Ascending aorta (tissue), 2 donors: ENCODE measurements at regions not wholly inside any gene's neighbourhood (a gene's known extent, or its start where the extent isn't known, plus 50 kb on each side); places are given as distances from the start of the nearest gene placed in this dataset.
A peak's percentile ranks its signal among the peaks of the same experiment; 100 is the strongest.

Source experiments
- DNase-seq, 2 donors: peaks; one replicate each; pipeline ENCODE4 v3.0.0-alpha.2; 2019; ENCODE audit warnings: low spot score in 2 of 2
- H3K27ac ChIP-seq, 2 donors: fragments of 200-600 bp; sonication (generic); one replicate each; pipeline ENCODE4 v1.5.1; 2016 to 2017; ENCODE audit warnings: mild to moderate bottlenecking in 1 of 2
- H3K27me3 ChIP-seq: fragments of 200-600 bp; sonication (generic); one replicate; pipeline ENCODE4 v1.5.1; 2017
- H3K36me3 ChIP-seq, 2 donors: fragments of 200-600 bp; sonication (generic); one replicate each; pipeline ENCODE4 v1.5.1; 2016
- H3K4me1 ChIP-seq, 2 donors: fragments of 200-600 bp; sonication (generic); one replicate each; pipeline ENCODE4 v1.5.1; 2016 to 2017; ENCODE audit warnings: mild to moderate bottlenecking in 1 of 2
- H3K4me3 ChIP-seq, 2 donors: fragments of 200-600 bp; sonication (generic); one replicate each; pipeline ENCODE4 v1.5.1; 2016 to 2017; ENCODE audit warnings: mild to moderate bottlenecking in 1 of 2
- H3K9me3 ChIP-seq, 2 donors: fragments of 200-600 bp; sonication (generic); one replicate each; pipeline ENCODE4 v1.5.1; 2016
- intact Hi-C: fragments of 100-400 bp; cut with DNase I; formaldehyde crosslinking; loops from one replicate; pipeline ENCODE4 v1.15.1; 2023
- TF ChIP-seq, protein P1 (sequence below), 3 experiments: fragments of 200-600 bp in 2 of 3; fragments of 450-650 bp in 1 of 3; sonication (generic) in 2 of 3; IDR thresholded peaks; one replicate each; pipeline ENCODE4 v1.5.1; 2016 to 2019; ENCODE audit warnings: antibody characterized with exemption in 3 of 3, mild to moderate bottlenecking in 1 of 3, moderate library complexity in 1 of 3

DNA sequence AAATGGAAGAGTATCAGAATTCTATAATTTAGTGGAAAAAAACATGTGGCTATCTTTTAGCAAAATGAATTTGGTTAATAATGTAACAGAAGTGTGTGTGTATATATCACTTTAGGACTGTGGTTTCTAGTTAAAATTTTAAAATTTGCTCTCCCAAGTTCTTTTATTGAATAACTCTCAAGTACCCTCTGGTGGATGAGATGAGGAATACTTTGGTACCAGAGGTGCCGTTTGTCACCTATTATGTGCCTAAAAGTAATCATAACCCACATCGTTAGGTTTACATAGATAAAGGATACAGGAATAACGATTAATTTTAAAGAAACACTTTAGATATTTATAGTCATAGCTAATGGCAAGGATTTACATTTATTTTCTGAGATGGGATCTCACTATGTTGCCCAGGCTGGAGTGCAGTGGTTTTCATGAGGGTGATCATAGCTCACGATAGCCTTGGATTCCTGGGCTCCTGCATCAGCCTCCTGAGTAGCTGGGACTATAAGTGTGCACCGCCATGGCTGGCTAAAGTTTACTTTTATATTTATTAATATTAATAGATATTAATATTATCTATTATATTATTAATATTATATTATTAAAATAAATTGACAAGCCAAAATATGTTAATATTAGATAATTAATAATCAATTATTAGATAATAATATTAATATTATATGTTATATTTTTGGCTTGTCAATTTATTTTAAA, 66.7 kb upstream of the CAPRIN1 start:
- no peak overlapping the region for H3K27ac ChIP-seq
- H3K9me3 ChIP-seq, result no peaks in the 10 kb centered on the region
- no peaks in the 10 kb centered on the region for H3K4me1 ChIP-seq
- no peak overlapping the region for H3K4me3 ChIP-seq
- TF ChIP-seq, protein P1, sequence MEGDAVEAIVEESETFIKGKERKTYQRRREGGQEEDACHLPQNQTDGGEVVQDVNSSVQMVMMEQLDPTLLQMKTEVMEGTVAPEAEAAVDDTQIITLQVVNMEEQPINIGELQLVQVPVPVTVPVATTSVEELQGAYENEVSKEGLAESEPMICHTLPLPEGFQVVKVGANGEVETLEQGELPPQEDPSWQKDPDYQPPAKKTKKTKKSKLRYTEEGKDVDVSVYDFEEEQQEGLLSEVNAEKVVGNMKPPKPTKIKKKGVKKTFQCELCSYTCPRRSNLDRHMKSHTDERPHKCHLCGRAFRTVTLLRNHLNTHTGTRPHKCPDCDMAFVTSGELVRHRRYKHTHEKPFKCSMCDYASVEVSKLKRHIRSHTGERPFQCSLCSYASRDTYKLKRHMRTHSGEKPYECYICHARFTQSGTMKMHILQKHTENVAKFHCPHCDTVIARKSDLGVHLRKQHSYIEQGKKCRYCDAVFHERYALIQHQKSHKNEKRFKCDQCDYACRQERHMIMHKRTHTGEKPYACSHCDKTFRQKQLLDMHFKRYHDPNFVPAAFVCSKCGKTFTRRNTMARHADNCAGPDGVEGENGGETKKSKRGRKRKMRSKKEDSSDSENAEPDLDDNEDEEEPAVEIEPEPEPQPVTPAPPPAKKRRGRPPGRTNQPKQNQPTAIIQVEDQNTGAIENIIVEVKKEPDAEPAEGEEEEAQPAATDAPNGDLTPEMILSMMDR (IDR thresholded peaks at IDR 0.05), result peak in 1 of 3 experiments; percentile 28
- no peaks in the 10 kb centered on the region for H3K27me3 ChIP-seq
- intact Hi-C loops, result loop anchor here (5.0 kb wide), 1 partner anchor 178 kb away; no protein-coding TSS in a partner anchor
- no peak for DNase-seq
- no peaks in the 10 kb centered on the region for H3K36me3 ChIP-seq

DNA sequence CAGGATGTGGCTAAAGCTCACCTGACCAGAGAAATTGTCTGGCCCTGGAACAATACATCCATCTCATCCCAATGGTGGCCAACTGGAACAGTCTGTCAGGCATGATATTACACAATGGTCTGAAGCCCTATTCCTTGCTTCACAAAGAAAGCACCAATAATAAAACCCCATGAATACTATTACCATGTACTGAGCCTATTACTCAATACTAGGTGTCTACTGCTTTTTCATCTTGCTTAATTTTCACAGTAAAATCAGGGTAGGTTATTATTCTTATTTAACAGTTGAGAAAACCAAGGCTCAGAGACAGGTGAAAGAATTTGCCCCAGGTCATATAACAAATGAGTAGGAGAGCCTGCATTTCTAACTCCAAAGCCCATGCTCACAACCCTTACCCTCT, 68.9 kb upstream of the CAPRIN1 start:
- no peaks in the 10 kb centered on the region for H3K36me3 ChIP-seq
- H3K4me1 ChIP-seq, result no peaks in the 10 kb centered on the region
- H3K27me3 ChIP-seq, result no peaks in the 10 kb centered on the region
- no peak for DNase-seq
- TF ChIP-seq, protein P1 (IDR thresholded peaks at IDR 0.05), result no peak
- H3K9me3 ChIP-seq, result no peaks in the 10 kb centered on the region
- no peak overlapping the region for H3K27ac ChIP-seq
- H3K4me3 ChIP-seq, result no peak overlapping the region
- intact Hi-C loops, result no loop called here

DNA sequence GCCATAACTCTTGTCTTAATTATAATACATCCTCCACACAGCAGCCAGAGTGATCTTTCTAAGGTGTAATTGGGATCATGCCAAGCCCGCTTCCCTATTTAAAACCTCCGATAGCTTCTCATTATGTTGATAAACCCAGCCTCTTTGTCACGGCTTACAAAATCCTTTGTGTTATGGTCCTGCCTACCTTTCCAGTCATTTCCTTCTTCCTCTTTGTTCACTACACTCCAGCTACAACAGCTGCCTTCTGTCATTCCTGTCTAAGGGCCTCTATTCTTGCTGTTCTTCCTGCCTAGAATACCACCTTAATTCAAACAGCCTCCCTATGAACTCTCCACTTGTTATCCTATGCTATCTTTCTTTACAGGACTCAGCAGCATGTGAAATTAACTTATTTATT, 70.6 kb upstream of the CAPRIN1 start:
- H3K27ac ChIP-seq, result no peak overlapping the region
- TF ChIP-seq, protein P1 (IDR thresholded peaks at IDR 0.05), result no peak
- intact Hi-C loops, result no loop called here
- no peak overlapping the region for H3K4me3 ChIP-seq
- no peaks in the 10 kb centered on the region for H3K4me1 ChIP-seq
- no peaks in the 10 kb centered on the region for H3K27me3 ChIP-seq
- no peak for DNase-seq
- no peaks in the 10 kb centered on the region for H3K9me3 ChIP-seq
- H3K36me3 ChIP-seq, result no peaks in the 10 kb centered on the region

DNA sequence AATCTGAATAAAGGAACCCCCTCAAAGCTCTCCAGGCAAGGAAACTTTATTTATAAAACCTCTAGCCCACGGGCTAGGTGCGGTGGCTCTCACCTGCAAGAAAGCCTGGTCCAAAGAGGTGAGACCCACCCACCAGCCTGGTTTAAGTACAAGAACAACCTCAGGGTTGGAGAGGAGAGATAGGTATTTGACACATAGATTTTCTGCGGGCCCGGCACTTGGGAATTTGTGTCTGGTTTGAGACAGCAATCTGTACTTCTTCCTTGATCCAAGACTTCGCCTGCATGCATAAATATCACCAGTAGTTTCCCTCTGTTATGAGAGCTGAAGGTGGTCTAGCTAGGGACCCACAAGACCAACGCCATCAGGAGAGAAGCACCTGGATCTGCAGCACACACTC, 73.2 kb upstream of the CAPRIN1 start:
- no peaks in the 10 kb centered on the region for H3K36me3 ChIP-seq
- H3K4me3 ChIP-seq, result no peak overlapping the region
- no peak for DNase-seq
- H3K27me3 ChIP-seq, result no peaks in the 10 kb centered on the region
- no peaks in the 10 kb centered on the region for H3K4me1 ChIP-seq
- TF ChIP-seq, protein P1 (IDR thresholded peaks at IDR 0.05), result no peak
- H3K27ac ChIP-seq, result no peak overlapping the region
- intact Hi-C loops, result no loop called here
- H3K9me3 ChIP-seq, result no peaks in the 10 kb centered on the region

DNA sequence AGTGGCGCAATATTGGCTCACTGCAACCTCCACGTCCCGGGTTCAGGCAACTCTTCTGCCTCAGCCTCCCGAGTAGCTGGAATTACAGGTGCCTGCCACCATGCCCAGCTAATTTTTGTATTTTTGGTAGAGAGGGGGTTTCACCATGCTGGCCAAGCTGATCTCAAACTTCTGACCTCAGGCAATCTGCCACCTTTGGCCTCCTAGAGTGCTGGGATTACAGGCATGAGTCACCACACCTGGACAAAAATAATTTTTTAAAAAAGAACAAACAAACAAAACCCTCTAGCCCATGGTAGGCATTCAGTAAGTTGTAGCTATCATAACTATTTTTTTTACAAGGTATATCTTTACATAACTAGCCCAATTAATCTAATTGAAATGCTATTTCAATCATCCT, 73.9 kb upstream of the CAPRIN1 start:
- no peaks in the 10 kb centered on the region for H3K9me3 ChIP-seq

More for the DNA sequence above, 73.9 kb upstream of the CAPRIN1 start:
- Histone ChIP-seq H3K27me3 (no peaks in the 10 kb centered on the region), H3K4me3 (no peak overlapping the region), H3K36me3 (no peaks in the 10 kb centered on the region), H3K27ac (no peak overlapping the region), H3K4me1 (no peaks in the 10 kb centered on the region)
- intact Hi-C loops, result no loop called here
- no peak for DNase-seq
- TF ChIP-seq, protein P1 (IDR thresholded peaks at IDR 0.05), result no peak
